ENCODE measurements at regions not wholly inside any gene's neighbourhood (a gene's known extent, or its start where the extent isn't known, plus 50 kb on each side); places are given as distances from the start of the nearest gene placed in this dataset.

DNA sequence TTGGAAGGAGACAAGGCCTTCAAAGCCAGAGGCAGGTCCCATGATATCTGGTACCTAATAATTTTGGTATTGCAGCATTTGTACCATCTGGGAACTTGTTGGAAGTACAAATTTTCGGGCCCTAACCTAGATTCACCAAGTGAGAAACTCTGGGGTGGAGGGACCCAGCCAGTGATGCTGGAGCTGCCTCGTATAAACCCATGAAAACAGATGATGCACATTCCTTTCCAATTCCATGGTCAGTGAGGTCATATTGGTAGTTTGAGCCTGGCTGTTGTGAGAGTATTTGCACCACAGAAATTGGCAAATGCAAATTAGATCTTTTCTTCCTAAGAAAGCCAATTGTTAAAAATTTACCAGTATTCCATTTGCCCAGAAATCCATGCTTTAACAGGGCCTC lies 269.6 kb upstream of the PLXNA2 start:
- no peak for DNase-seq (ENCODE audit: low read depth in 2 of 2)

DNA sequence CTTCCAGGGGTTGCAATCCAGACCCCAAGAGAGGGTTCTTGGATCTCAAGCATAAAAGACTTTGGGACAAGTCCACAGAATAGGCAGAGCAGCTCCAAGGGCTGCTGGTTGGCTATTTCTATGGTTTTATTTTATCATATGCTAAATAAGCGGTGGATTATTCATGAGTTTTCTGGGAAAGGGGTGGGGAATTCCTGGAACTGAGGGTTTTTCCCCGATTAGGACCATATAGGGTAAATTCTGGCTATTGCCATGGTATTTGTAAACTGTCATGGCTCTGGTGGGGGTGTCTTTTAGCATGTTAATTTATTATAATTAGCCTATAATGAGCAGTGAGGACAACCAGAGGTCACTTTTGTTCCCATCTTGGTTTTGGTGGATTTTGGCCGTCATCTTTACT lies 270.9 kb upstream of the PLXNA2 start:
- DNase-seq (ENCODE audit: low read depth in 2 of 2): no peak

DNA sequence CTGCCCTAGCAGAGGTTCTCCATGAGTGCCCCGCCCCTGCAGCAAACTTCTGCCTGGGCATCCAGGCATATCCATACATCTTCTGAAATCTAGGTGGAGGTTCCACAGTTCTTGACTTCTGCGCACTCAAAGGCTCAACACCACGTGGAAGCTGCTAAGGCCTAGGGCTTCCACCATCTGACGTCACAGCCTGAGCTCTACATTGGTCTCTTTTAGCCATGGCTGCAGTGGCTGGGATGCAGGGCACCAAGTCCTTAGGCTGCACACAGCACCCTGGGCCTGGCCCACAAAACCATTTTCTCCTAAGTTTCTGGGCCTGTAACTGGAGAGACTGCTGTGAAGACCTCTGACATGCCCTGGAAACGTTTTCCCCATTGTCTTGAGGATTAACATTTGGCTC lies 272.6 kb upstream of the PLXNA2 start:
- DNase-seq (ENCODE audit: low read depth in 2 of 2): no peak

DNA sequence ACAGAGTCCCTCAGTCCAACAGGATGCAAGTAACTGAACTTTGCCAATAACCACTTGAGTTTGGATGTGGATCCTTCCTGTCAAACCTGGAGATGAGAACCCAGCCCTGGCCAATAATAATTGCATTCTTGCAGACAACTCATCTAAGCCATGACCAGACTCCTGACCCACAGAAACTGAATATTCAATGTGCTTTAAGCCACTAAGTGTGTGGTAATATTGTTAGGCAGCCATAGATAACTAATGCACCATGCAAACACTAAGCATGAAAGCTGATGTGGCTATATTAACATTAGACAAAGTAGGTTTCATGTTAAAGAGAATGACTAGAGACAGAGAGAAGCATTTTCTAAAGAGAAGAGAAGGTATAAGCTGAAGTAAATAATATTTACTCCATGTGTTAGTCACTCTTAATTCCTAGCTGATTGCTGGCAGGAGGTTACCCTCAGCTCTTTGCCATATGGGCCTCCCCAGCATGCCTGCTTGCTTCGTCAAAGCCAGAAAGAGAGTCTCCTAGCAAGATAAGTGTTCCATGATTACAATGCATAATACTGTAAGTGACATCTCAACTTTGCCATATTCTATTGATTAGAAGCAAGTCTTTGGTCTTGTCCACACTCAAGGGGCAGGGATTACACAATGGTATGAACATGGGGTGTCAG lies 276.4 kb upstream of the PLXNA2 start:
- no peak for DNase-seq (ENCODE audit: low read depth in 2 of 2)

DNA sequence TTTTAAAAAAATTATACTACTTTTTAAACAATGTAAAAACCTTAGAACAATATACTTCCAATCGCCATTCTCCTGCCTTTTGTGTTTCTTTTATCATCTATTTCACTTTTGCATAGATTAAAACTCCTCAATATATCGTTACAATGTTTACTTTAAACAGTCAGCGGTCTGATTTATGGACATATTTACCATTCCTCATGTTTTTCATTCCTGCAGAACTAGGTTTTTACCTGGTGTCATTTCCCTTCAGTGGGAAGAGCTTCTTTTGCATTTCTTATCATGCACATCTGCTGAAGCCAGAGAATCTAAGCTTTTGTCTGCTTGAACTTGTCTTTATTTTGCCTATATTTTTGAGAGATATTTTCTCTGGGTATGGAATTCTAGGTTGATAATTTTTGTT lies 277.4 kb upstream of the PLXNA2 start:
- DNase-seq (ENCODE audit: low read depth in 2 of 2): no peak

DNA sequence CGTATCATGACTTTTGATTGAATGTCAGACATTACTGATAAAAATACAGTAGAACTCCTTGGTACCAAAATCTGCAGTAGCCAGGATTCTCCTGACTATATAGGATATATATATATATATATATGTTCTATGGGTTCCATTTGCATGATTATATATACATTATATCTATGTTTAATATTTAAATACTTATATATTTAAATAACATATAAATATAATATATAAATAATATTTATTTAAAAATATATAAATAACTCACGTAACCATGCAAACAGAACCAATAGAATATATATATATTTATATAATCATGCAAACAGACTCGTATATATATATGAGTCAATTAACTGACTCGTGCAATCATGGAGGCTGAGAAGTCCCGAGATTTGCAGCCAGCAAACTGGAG lies 278.8 kb upstream of the PLXNA2 start:
- no peak for DNase-seq (ENCODE audit: low read depth in 2 of 2)

DNA sequence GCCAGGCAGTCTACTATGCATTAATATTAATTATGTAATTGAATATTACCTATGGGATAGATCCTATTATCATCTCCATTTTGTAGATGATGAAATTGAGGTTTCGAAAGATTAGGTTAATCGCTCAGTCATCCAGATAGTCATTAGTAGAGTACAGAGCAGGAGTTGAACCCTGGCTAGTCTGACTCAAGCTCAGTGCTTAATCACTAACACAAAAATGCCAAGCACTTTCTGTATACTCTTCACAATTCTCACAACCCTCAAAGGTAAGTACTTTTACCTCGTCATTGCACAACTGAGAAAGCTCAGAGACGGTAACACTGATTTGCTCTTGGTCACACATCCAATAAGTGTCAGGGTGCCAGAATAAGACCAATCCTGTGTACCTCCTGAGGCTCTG lies 280.2 kb upstream of the PLXNA2 start:
- no peak for DNase-seq (ENCODE audit: low read depth in 2 of 2)

DNA sequence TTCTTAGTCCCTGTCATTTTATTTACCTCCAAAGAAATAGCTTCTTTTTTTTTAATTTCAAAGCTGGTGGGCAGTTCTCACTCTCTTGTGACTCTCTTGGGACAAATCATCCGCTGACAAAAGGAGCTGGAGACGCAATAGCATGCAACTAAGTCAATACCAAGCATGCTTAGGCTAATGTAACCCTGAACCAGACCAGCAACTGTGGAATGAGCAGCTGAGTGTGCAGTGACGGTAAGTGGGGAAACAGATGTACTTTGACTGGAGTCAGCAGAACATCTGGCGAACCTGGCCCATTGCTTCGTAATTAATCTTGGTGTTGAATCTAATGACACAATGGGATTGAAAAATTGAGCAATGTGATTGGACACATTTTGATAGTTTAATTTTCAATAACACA lies 280.7 kb upstream of the PLXNA2 start:
- DNase-seq (ENCODE audit: low read depth in 2 of 2): no peak

DNA sequence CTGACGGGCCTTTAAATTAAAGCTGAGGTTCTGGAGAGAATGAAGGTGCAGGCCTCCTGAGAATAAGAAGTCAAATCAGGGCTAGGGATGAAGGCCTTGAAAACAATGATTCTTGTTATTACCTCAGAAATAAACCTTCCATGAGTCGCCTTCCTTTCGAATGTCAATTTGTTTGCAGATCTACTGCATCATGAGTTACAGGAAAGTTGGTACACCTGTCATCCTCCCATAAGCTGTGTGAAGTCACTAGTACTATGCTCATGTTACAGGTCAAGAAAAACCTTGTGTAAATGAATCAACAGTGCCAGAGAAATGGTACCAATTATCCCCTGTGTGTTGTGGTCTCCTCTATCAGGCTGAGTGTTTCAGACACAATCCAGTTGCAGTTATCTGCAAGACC lies 281.2 kb upstream of the PLXNA2 start:
- no peak for DNase-seq (ENCODE audit: low read depth in 2 of 2)

DNA sequence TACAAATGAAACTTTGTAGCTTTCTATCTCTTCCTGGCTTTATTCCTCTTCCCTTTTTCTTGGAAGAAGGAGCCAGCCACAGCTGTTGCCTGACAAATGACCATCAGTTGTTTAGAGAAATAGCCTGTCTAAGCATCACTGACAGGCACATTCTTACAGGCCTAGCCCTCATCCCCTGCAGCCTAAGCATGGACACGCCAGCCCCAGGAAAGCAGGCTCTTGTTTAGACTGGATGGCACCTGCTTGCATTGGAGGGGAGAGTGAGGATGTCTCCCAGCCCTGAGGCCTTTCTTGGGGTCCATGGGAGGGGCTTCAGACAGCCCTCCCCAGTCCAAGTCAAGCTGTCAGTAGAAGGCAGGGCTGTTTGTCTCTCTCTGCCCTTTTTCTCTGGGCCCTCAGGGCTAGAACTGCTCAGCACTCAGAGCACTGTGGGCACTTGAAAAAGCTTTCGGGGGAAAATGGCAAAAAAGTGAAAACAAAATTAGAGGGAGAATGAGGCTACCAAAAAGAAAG lies 282.5 kb upstream of the PLXNA2 start:
- DNase-seq (ENCODE audit: low read depth in 2 of 2): no peak

DNA sequence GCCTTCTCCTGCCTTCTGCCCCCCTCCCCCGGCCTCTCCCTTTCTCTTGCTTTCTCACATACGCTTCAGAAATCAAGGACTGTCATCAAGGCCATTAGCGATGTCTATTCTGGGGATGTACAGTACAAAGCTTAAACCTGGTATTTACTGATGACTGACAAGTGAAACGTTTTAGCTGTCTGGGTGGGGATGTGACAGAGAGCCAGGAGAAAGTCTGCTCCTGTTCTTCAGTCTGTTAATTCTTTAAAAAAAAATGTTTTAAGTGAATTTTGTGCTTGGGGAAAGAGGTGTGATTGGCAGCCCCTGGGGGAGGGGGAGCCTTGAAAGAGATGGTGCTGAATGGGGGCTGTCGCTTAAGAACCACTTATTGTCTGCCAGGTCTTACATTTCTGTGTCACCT lies 283.0 kb upstream of the PLXNA2 start:
- DNase-seq (ENCODE audit: low read depth in 2 of 2): no peak

DNA sequence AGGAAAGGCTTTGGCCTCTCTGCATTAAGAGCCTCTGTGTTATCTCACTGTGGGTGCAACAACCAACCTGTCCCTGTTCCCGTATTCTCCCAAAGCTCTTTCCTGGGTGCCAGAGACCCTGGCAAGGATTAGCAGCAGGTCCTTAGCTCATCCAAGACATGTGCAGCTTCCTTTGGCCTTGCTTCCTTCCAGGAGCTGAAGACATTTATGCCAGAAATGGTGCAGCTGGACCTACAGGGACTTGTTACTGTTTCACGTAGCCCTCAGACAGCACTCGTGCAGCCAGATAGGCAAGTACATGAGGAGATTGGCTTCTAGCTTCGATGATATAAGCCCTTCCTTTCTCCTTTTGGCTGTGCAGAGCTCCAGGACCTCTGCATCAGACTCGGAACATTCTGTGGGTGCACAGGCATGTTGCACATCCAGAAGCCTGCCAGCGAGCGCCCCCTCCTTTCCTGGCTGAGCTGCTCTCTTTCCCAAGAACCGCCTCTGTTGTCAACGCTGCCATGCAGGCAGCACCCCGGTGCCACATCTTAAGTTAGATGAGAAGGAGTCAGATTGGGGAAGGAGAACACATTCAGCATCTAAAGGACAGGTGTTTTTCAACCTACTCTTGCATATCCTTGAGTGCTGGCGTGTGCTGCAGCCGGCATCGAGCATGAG lies 284.5 kb upstream of the PLXNA2 start:
- no peak for DNase-seq (ENCODE audit: low read depth in 2 of 2)

DNA sequence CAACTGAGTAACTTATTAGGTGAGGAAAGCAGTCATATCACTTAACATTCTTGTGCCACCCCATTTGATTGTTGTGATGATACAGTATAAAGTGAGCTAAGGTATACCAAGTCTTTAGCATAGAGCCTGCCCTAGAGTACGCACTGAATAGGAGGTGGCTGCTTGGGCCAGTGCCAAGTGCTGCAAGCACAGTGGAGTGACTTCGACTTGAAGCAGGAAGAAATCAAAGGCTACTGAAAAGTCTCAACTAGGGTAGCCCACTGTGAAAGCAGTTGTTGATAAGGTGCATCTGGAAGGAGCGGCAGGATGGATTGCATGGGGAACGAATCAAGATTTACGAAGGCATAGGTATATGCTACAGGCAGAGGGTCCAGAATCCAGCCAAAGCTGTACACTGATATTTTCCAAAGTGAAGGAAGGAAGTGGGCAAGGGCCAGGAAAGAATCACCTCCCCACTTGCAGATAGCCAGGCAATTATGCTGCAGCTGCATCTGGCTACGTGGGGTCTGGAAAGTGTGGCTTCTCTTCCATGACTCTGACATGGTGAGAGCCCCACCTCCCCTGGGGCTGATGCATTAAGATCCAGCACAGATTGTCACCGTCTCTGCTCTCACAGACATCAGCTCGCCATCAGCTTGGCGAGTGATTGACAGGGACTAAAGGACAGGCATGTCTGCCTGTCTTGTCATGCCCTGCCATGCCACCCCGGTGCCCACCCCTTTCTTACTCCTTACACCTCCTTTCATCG lies 287.0 kb upstream of the PLXNA2 start:
- DNase-seq (ENCODE audit: low read depth in 2 of 2): no peak

DNA sequence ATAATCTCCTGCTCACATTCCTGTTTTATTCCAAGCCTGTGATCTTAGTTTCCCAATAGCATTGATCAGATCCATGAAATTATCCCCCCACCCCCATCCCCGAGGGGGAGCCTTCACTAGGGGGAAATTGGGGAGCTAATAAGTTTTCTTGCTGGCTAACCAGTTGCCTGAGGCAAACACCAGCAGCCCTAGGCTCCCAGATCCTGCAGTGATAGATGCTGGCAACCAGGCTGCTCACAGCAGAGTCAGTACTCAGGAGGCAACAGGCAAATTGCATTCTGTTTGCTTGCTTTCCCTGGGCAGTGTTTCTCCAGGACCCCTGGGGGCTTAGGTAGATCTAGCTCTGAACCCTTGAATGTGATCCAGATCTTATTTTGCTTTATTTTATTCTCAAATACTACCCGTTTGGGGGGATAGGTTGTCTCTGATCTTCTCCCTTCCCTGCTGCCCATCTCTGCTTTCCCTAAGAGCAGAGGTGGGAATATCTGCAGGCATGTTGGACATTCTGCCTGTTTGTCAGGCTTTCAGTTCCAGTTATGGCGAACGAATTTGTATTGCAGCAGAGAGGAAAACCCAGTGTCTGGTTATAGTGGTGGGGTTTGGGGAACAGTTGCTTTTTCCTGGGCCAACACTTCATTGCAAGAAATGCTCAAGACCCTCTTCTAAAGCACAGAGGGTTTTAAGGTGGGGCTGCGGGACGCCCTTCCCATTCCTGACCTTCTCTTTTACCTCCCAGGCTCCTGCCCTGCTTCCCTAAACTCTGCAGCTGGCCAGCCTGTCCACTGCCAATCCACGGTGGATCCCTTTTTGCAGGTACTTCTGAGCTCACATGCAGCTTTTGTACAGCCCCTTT lies 289.8 kb upstream of the PLXNA2 start:
- DNase-seq (ENCODE audit: low read depth in 2 of 2): no peak

DNA sequence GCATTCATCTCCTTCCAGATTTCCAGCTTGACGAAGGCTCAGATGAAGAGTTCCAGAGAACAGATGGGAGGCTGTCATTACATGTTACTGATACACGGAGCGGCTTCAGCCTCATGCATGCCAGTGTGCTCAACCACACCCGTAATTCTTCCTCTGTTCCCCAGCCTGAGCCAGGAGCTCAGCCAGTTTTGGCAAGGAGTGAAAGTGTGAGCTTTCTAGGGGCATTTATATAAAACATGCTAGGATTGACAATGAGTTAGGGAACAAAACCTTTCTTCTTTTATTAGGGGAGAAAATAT lies 290.4 kb upstream of the PLXNA2 start:
- no peak for DNase-seq (ENCODE audit: low read depth in 2 of 2)

DNA sequence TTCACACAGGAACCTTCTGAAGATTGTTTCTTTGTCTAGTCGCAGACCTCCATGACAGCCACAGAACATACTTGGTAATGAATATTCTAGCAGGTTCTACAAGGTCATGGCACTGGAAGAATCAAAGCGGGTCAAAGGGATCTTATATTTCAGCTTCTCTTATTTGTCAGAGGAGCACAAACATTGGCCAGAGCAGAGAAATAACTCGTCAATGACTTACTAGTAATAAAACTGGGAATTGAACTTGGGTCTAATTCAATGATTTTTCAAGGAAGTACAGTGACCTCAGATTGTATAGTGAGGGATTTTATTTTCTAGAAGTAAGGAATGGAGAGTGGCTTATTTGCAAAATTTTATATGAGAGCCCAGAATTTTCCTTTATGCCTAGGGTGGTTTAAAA lies 290.8 kb upstream of the PLXNA2 start:
- no peak for DNase-seq (ENCODE audit: low read depth in 2 of 2)

DNA sequence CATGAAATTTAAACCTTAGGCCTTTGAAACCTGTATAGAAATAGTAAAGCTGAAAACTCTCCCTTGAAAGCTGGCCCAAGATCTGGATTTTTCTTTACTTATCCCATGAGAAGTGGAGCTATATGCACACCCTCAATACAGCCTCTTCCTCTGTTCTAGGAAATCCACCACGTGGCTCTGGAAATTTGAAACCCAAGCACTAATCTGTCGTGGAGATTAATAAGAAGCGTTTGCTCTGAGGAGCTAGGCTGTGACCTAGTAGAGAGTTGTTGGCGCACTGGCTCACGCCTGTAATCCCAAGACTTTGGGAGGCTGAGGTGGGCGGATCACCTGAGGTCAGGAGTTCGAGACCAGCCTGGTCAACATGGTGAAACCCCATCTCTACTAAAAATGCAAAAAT lies 291.3 kb upstream of the PLXNA2 start:
- no peak for DNase-seq (ENCODE audit: low read depth in 2 of 2)

DNA sequence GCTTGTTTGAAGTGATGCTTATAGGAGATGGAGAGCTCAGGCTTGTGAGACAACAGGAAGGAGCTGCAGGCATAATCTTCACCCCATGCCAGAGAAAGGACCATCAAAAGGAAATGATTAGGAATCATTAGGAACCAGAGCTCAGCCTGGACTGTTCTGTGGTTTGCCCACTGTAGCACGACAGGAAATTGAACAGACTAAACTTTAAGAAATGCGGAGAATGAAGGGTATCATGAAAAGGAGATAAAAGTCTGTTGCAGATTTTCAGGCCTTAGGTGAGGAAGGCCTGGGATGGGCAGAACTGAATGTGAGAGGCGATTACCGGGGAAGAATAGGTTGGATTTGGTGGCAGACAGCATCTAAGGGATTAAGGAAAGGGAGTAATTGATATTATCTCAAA lies 292.0 kb upstream of the PLXNA2 start:
- no peak for DNase-seq (ENCODE audit: low read depth in 2 of 2)

DNA sequence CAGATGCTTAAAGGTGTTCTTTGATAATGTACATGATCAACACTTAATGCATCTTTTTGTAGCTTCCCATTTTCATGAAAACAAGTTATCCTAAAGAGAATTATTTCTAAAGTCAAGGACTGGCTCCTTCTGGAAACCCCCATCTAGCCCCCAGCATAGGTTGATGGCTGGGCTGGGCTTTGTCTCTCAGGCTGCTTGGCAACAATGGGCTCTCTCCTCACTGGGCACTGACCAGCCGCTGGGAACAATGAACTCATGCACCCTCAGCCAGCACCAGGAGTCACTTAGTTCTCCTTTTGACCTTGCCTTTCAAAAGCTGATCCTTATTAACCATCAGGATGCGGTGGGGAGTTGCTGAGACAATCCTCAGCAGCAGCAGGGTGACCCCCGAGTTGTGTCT lies 293.0 kb upstream of the PLXNA2 start:
- no peak for DNase-seq (ENCODE audit: low read depth in 2 of 2)

DNA sequence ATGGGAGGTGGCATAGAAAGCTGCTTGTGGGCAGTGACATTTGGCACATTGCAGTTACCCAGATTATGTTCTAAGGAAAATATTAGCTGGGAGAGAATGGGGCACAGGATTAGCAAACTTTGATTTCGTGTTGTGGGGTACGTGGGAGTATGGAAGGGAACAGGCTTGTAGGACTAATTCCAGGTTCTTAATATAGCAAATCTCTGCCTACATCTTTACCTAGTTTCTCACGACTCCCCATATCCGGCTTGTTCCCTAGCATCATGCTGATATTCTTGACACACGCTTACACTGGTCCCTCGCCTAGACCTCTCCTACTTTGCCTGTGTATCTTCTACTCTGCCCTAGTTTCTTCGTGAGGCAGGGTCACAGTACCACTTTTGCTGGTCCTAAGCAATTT lies 293.9 kb upstream of the PLXNA2 start:
- no peak for DNase-seq (ENCODE audit: low read depth in 2 of 2)

DNA sequence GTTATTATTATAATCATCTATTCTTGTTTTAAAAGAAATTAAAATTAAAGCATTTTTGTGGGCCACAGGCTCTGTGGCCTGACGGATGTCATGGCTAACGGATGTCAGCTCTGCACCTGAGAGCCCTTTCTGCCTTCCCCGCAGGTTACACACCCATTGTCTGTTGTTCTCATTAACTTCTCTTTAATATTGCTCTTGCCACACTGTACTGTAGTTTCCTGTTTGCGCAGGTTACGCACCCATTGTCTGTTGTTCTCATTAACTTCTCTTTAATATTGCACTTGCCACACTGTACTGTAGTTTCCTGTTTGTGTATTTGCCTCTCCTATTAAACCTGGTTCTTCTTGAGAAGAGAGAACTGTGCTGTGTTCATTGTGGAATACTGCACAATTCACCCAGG lies 294.4 kb upstream of the PLXNA2 start:
- no peak for DNase-seq (ENCODE audit: low read depth in 2 of 2)

DNA sequence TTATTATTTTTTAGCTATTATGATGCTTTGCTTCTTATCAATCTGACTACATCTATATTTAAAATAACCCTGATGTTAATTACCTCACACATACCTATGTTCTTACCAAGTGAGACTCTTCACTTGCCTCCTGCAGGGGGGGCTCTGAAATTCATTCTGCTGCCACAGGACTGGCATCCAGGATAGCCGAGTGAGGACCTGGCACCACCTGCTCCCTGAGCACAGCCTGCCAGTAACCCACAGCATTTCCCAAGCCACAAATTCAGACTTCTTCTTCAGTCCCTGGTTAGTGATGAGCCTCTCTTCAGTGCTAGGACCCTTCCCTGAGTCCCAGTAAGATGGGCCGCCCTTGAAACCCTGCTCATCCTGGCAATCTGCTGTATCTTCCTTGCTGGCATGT lies 296.5 kb upstream of the PLXNA2 start:
- DNase-seq (ENCODE audit: low read depth in 2 of 2): no peak

All from stimulated activated CD4-positive, alpha-beta T cell treated with anti-CD3 and anti-CD28 coated beads, Interleukin-4, amount 100 ng/mL, for 48 hours (primary cell).